ENCODE measurements at regions not wholly inside any gene's neighbourhood (a gene's known extent, or its start where the extent isn't known, plus 50 kb on each side); places are given as distances from the start of the nearest gene placed in this dataset.

GRCh38 chr5:34475249-34475966, 180.7 kb upstream of the RAI14 start (continued):
- TF ChIP-seq CHD7 (IDR thresholded peaks at IDR 0.05; ENCODE audit: low read depth, low read length) = no peak
- TF ChIP-seq ZNF239 (CRISPR knock-in tag; IDR thresholded peaks at IDR 0.05) = no peak
- no peak for TF ChIP-seq ZSCAN29 (IDR thresholded peaks at IDR 0.05)
- no peak for TF ChIP-seq ZNF668 (CRISPR knock-in tag; IDR thresholded peaks at IDR 0.05)
- TF ChIP-seq TCF15 (CRISPR knock-in tag; IDR thresholded peaks at IDR 0.05) = no peak
- no peak for TF ChIP-seq POLR2AphosphoS2 (IDR thresholded peaks at IDR 0.05; ENCODE audit: low read length)
- TF ChIP-seq NR1H2 (CRISPR knock-in tag; IDR thresholded peaks at IDR 0.05) = no peak
- no peak for TF ChIP-seq RBM34 (IDR thresholded peaks at IDR 0.05; ENCODE audit: borderline replicate concordance, insufficient read depth, low read length)
- no peak for TF ChIP-seq ZBTB5 (IDR thresholded peaks at IDR 0.05)
- TF ChIP-seq ZNF3 (CRISPR knock-in tag; IDR thresholded peaks at IDR 0.05) = no peak
- no peak for TF ChIP-seq ZNF232 (CRISPR knock-in tag; IDR thresholded peaks at IDR 0.05)

All from K562 (cell line).